Kidney (tissue), 13 donors: ENCODE measurements at regions not wholly inside any gene's neighbourhood (a gene's known extent, or its start where the extent isn't known, plus 50 kb on each side); places are given as distances from the start of the nearest gene placed in this dataset.

ENCODE experiments used
- DNase-seq, 5 donors: peaks; one replicate each; pipeline ENCODE4 v3.0.0-alpha.2; 2013 to 2020
- FAIRE-seq: peaks from 2 replicates; lab custom pipeline; 2012; peaks lifted over from hg19 to GRCh38; lab: Jason Lieb, UNC
- H3K27ac ChIP-seq, 2 donors: one replicate each; pipeline ENCODE4 v1.7.0; 2013; ENCODE audit warnings: low read depth in 2 of 2, low read length in 2 of 2, inconsistent platforms in 1 of 2
- H3K27me3 ChIP-seq: one replicate; pipeline ENCODE4 v1.7.1; 2013; ENCODE audit warnings: low read length, inconsistent platforms; ENCODE audit not compliant: control insufficient read depth, insufficient read depth
- H3K36me3 ChIP-seq, 3 donors: one replicate each; pipeline versions ENCODE4 v1.7.0 to v1.7.1; 2013; ENCODE audit warnings: low read length in 3 of 3, control low read depth in 1 of 3, inconsistent platforms in 1 of 3; ENCODE audit not compliant: insufficient read depth in 3 of 3, control insufficient read depth in 2 of 3
- H3K4me1 ChIP-seq, 3 donors: one replicate each; pipeline versions ENCODE4 v1.7.0 to v1.7.1; 2013; ENCODE audit warnings: low read length in 3 of 3, inconsistent platforms in 1 of 3, low read depth in 1 of 3; ENCODE audit not compliant: control insufficient read depth in 2 of 3, insufficient read depth in 2 of 3
- H3K4me3 ChIP-seq, 3 donors: one replicate each; pipeline versions ENCODE4 v1.7.0 to v1.8.1; 2013; ENCODE audit warnings: low read length in 3 of 3, control low read depth in 1 of 3, inconsistent platforms in 1 of 3
- H3K9ac ChIP-seq, 3 donors: one replicate each; pipeline versions ENCODE4 v1.7.0 to v1.7.1; 2013; ENCODE audit warnings: low read length in 3 of 3, control low read depth in 1 of 3, inconsistent platforms in 1 of 3
- H3K9me3 ChIP-seq, 3 donors: one replicate each; pipeline versions ENCODE4 v1.7.0 to v1.7.1; 2013; ENCODE audit warnings: low read length in 3 of 3, control low read depth in 1 of 3, inconsistent platforms in 1 of 3; ENCODE audit not compliant: control insufficient read depth in 2 of 3, insufficient read depth in 1 of 3
- intact Hi-C: fragments of 100-400 bp; cut with DNase I; formaldehyde crosslinking; loops from one replicate; pipeline ENCODE4 v1.11.1; 2022
- TF ChIP-seq, protein P1 (sequence below): IDR thresholded peaks from 3 replicates; pipeline ENCODE4 v1.5.1; 2012; ENCODE audit warnings: mild to moderate bottlenecking, moderate library complexity, borderline replicate concordance; ENCODE audit not compliant: insufficient read depth; ENCODE audit errors: extremely low read depth
- donor health status: control.
- donor health status: control.
- donor health status: control.
- donor health status: control.
- donor health status: control.
- donor health status: DM: yes; HTN: yes; CAD: no.
- donor health status: Normal renal cell carcinoma (clear cell type).

DNA sequence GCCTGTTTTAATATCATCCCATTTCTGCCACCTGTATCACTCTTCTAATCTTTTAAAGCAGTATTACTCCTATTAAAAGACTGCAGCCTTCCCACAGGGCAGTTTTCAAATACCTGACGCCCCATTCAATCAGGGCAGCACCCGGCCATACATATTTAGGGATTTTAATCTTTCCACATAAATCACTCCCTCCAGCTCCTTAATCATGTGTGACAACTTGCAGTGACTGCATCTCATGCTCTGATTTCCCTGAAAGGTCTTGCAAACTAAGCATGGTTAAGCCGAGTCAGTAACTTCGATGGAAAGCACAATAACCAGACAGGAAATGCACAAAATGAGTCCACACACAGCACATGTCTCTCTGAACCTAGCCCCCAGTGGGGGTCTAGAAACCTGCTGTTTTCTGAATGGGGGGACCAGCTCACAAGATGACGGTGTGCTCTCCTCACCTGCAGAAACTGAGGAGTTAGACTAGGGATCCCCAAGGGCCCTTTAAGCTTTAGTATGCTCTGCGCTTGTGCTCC lies 116.9 kb upstream of the CREB1 start:
- Histone ChIP-seq H3K9ac (no peak overlapping the region), H3K4me3 (no peak overlapping the region)
- intact Hi-C loops, result no loop called here

DNA sequence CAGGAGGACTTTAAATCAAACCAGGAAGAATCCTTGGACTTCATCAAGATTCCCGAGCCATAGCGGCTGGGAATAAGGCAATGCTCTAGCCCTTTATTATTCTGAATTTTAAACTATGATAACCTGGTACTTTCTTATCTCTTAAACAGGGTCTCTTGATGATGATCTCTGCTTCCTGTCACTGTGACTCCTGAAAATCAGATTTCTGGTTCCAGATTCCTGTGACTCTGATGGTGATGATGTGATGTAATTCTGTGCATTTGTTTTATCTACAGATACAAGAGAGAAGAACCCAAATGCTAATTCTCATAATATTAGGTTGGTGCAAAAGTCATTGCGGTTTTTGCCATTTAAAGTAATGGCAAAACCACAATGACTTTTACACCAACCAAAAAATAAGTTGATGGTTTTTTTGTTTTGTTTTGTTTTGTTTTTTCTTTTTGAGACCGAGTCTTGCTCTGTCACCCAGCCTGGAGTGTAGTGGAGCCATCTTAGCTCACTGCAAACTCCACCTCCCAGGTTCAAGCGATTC lies 116.3 kb upstream of the CREB1 start:
- Histone ChIP-seq H3K9ac (no peak overlapping the region), H3K27ac (no peak overlapping the region), H3K9me3 (no peaks in the 10 kb centered on the region), H3K4me3 (no peak overlapping the region), H3K27me3 (no peaks in the 10 kb centered on the region), H3K4me1 (no peaks in the 10 kb centered on the region), H3K36me3 (no peaks in the 10 kb centered on the region)
- intact Hi-C loops, result no loop called here
- DNase-seq (no peak), FAIRE-seq (no peak)
- TF ChIP-seq, protein P1, sequence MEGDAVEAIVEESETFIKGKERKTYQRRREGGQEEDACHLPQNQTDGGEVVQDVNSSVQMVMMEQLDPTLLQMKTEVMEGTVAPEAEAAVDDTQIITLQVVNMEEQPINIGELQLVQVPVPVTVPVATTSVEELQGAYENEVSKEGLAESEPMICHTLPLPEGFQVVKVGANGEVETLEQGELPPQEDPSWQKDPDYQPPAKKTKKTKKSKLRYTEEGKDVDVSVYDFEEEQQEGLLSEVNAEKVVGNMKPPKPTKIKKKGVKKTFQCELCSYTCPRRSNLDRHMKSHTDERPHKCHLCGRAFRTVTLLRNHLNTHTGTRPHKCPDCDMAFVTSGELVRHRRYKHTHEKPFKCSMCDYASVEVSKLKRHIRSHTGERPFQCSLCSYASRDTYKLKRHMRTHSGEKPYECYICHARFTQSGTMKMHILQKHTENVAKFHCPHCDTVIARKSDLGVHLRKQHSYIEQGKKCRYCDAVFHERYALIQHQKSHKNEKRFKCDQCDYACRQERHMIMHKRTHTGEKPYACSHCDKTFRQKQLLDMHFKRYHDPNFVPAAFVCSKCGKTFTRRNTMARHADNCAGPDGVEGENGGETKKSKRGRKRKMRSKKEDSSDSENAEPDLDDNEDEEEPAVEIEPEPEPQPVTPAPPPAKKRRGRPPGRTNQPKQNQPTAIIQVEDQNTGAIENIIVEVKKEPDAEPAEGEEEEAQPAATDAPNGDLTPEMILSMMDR, result no peak

More for the DNA sequence above, 116.9 kb upstream of the CREB1 start:
- Histone ChIP-seq H3K4me1 (no peaks in the 10 kb centered on the region), H3K9me3 (no peaks in the 10 kb centered on the region), H3K27ac (no peak overlapping the region), H3K27me3 (no peaks in the 10 kb centered on the region), H3K36me3 (no peaks in the 10 kb centered on the region)
- TF ChIP-seq, protein P1, result no peak
- DNase-seq (no peak), FAIRE-seq (no peak)

DNA sequence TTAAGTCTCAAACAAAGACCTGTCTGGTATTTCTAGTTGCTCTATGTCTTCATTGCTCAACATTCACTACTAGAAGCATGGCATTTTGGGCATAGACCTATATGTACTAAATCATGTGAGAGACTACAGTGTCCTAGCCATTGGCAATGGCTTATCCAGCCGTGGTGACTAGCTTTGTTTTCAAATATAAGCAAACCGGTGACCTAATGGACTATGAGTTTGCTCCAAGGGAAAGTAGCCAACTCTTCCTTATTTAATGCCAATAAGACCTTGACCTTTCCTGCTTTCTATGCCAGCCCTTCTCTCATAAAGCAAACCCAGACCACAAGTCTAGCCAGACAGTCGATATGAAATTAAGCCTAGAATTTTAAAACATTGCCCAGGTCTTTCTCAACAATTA lies 113.7 kb upstream of the CREB1 start:
- no peak for DNase-seq
- no peaks in the 10 kb centered on the region for H3K36me3 ChIP-seq
- no peaks in the 10 kb centered on the region for H3K27me3 ChIP-seq
- FAIRE-seq, result no peak
- no peak overlapping the region for H3K27ac ChIP-seq
- no peaks in the 10 kb centered on the region for H3K9me3 ChIP-seq
- H3K9ac ChIP-seq, result no peak overlapping the region
- no peak overlapping the region for H3K4me3 ChIP-seq
- H3K4me1 ChIP-seq, result no peaks in the 10 kb centered on the region
- intact Hi-C loops, result no loop called here
- TF ChIP-seq, protein P1, result no peak

DNA sequence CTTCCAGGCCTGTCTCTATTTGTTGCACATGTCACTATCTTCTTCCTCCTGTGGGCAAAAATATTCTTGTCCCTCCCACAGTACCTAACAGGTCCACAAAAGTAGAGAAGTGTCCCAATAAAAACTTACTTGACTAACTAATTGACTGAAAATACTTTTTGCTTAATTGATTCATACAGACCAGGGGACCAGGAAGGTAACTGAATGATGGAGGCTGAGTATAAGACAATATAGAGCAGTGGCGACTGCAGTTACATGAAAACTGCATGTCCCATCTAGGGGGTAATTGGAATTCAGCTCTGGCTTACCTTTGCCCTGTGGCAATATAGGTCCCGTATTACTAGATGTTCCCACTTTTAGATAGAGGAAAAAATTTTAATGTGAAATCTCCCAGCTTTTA lies 112.9 kb upstream of the CREB1 start:
- no peaks in the 10 kb centered on the region for H3K36me3 ChIP-seq
- intact Hi-C loops, result no loop called here

More for the DNA sequence above, 112.9 kb upstream of the CREB1 start:
- H3K27ac ChIP-seq, result no peak overlapping the region
- no peaks in the 10 kb centered on the region for H3K9me3 ChIP-seq
- DNase-seq (no peak), FAIRE-seq (no peak)
- TF ChIP-seq, protein P1, result no peak
- no peaks in the 10 kb centered on the region for H3K4me1 ChIP-seq
- no peak overlapping the region for H3K9ac ChIP-seq
- no peak overlapping the region for H3K4me3 ChIP-seq
- no peaks in the 10 kb centered on the region for H3K27me3 ChIP-seq
